Keratinocyte (primary cell): ENCODE measurements at regions not wholly inside any gene's neighbourhood (a gene's known extent, or its start where the extent isn't known, plus 50 kb on each side); places are given as distances from the start of the nearest gene placed in this dataset.

ENCODE experiments used
- DNase-seq: peaks from one replicate; pipeline ENCODE4 v3.0.0-alpha.2; 2011; ENCODE audit warnings: low read depth, missing footprints, low spot score
- FAIRE-seq: peaks from 2 replicates; lab custom pipeline; 2011; peaks lifted over from hg19 to GRCh38; lab: Jason Lieb, UNC
- H2AFZ ChIP-seq: 2 replicates; pipeline ENCODE4 v1.6.0; 2012; ENCODE audit warnings: low read length, control low read depth, inconsistent platforms; ENCODE audit not compliant: control insufficient read depth
- H3K27ac ChIP-seq: 2 replicates; pipeline ENCODE4 v1.5.1; 2011; ENCODE audit warnings: low read length; ENCODE audit not compliant: control insufficient read depth, insufficient read depth
- H3K27me3 ChIP-seq: 3 replicates; pipeline ENCODE4 v1.6.0; 2011; ENCODE audit warnings: low read length; ENCODE audit not compliant: control insufficient read depth, insufficient read depth; ENCODE audit errors: extremely low read depth
- H3K36me3 ChIP-seq, 2 experiments: 2 replicates in 1 of 2; 3 replicates in 1 of 2; pipeline ENCODE4 v1.5.1; 2011; ENCODE audit warnings: low read length in 2 of 2, mild to moderate bottlenecking in 1 of 2; ENCODE audit not compliant: control insufficient read depth in 2 of 2, insufficient read depth in 2 of 2; ENCODE audit errors: extremely low read depth in 1 of 2
- H3K4me1 ChIP-seq: 3 replicates; pipeline ENCODE4 v1.5.1; 2011; ENCODE audit warnings: low read length; ENCODE audit not compliant: control insufficient read depth, insufficient read depth; ENCODE audit errors: extremely low read depth
- H3K4me2 ChIP-seq: 3 replicates; pipeline ENCODE4 v1.6.0; 2011; ENCODE audit warnings: low read depth, low read length; ENCODE audit not compliant: control insufficient read depth, insufficient read depth; ENCODE audit errors: extremely low read depth
- H3K4me3 ChIP-seq, 3 experiments: fragments of 200-600 bp in 1 of 3; sonication (generic) in 1 of 3; 2 replicates in 2 of 3; 3 replicates in 1 of 3; pipeline ENCODE4 v1.5.1; 2011 to 2016; ENCODE audit warnings: low read length in 3 of 3, mild to moderate bottlenecking in 3 of 3, control low read depth in 2 of 3, inconsistent platforms in 1 of 3, low read depth in 1 of 3, mixed read lengths in 1 of 3, mixed run types in 1 of 3, moderate library complexity in 1 of 3; ENCODE audit not compliant: control insufficient read depth in 2 of 3, insufficient read depth in 2 of 3; ENCODE audit errors: extremely low read depth in 1 of 3
- H3K79me2 ChIP-seq: 2 replicates; pipeline ENCODE4 v1.6.0; 2012; ENCODE audit warnings: low read length; ENCODE audit not compliant: control insufficient read depth, insufficient read depth
- H3K9ac ChIP-seq: 3 replicates; pipeline ENCODE4 v1.6.0; 2011; ENCODE audit warnings: low read length; ENCODE audit not compliant: control insufficient read depth, insufficient read depth; ENCODE audit errors: extremely low read depth
- H3K9me1 ChIP-seq: 3 replicates; pipeline ENCODE4 v1.6.0; 2011; ENCODE audit warnings: low read length; ENCODE audit not compliant: control insufficient read depth, insufficient read depth; ENCODE audit errors: extremely low read depth
- H3K9me3 ChIP-seq: 2 replicates; pipeline ENCODE4 v1.5.1; 2012; ENCODE audit warnings: low read depth, low read length; ENCODE audit not compliant: control insufficient read depth
- H4K20me1 ChIP-seq: 3 replicates; pipeline ENCODE4 v1.6.0; 2011; ENCODE audit warnings: low read length; ENCODE audit not compliant: control insufficient read depth, insufficient read depth; ENCODE audit errors: extremely low read depth
- EZH2 ChIP-seq: IDR thresholded peaks from one replicate; pipeline ENCODE4 v1.6.1; 2012; ENCODE audit warnings: inconsistent platforms, mild to moderate bottlenecking, low read length, moderate library complexity
- dilution Hi-C: fragments of 300-500 bp; cut with MboI; formaldehyde crosslinking; loops from one replicate; pipeline ENCODE4 v1.7.0; 2020; ENCODE audit warnings: low sequenced_read_pairs; ENCODE audit not compliant: extremely low pct_ligation_motif_present
- TF ChIP-seq, protein P1 (sequence below), 3 experiments: IDR thresholded peaks in 1 of 3; conservative IDR thresholded peaks in 1 of 3; optimal IDR thresholded peaks in 1 of 3; 2 replicates in 2 of 3; 3 replicates in 1 of 3; pipeline versions ENCODE3 to v1.5.1; 2011; ENCODE audit warnings: low read length in 3 of 3, mild to moderate bottlenecking in 3 of 3, moderate library complexity in 2 of 3, control low read depth in 1 of 3, inconsistent platforms in 1 of 3; ENCODE audit not compliant: insufficient read depth in 2 of 3; ENCODE audit errors: extremely low read depth in 1 of 3

GRCh38 chr3:81080608-81081007 is 680.8 kb downstream of the GBE1 start:
- H3K9me1 ChIP-seq: no peaks in the 10 kb centered on the region
- no peak overlapping the region for H2AFZ ChIP-seq
- H3K27ac ChIP-seq: no peak overlapping the region
- no peaks in the 10 kb centered on the region for H3K36me3 ChIP-seq
- dilution Hi-C loops: no loop called here
- no peak for DNase-seq
- no peaks in the 10 kb centered on the region for H3K79me2 ChIP-seq
- H3K27me3 ChIP-seq: no peaks in the 10 kb centered on the region
- no peak overlapping the region for H3K4me3 ChIP-seq
- FAIRE-seq: no peak
- H4K20me1 ChIP-seq: no peaks in the 10 kb centered on the region
- TF ChIP-seq, protein P1, sequence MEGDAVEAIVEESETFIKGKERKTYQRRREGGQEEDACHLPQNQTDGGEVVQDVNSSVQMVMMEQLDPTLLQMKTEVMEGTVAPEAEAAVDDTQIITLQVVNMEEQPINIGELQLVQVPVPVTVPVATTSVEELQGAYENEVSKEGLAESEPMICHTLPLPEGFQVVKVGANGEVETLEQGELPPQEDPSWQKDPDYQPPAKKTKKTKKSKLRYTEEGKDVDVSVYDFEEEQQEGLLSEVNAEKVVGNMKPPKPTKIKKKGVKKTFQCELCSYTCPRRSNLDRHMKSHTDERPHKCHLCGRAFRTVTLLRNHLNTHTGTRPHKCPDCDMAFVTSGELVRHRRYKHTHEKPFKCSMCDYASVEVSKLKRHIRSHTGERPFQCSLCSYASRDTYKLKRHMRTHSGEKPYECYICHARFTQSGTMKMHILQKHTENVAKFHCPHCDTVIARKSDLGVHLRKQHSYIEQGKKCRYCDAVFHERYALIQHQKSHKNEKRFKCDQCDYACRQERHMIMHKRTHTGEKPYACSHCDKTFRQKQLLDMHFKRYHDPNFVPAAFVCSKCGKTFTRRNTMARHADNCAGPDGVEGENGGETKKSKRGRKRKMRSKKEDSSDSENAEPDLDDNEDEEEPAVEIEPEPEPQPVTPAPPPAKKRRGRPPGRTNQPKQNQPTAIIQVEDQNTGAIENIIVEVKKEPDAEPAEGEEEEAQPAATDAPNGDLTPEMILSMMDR (optimal IDR thresholded peaks at IDR 0.05 in 1 of 3, IDR thresholded peaks at IDR 0.05 in 1 of 3, conservative IDR thresholded peaks at IDR 0.05 in 1 of 3; ENCODE audit: extremely low read depth in 1 of 3, insufficient read depth in 2 of 3, low read length in 3 of 3): no peak
- TF ChIP-seq EZH2: no peak
- H3K9me3 ChIP-seq: no peaks in the 10 kb centered on the region
- no peaks in the 10 kb centered on the region for H3K4me1 ChIP-seq
- no peak overlapping the region for H3K9ac ChIP-seq
- no peak overlapping the region for H3K4me2 ChIP-seq

GRCh38 chr3:81072591-81072990 is 688.9 kb downstream of the GBE1 start:
- TF ChIP-seq, protein P1 (optimal IDR thresholded peaks at IDR 0.05 in 1 of 3, IDR thresholded peaks at IDR 0.05 in 1 of 3, conservative IDR thresholded peaks at IDR 0.05 in 1 of 3; ENCODE audit: extremely low read depth in 1 of 3, insufficient read depth in 2 of 3, low read length in 3 of 3): no peak
- TF ChIP-seq EZH2: no peak
- H3K9ac ChIP-seq: no peak overlapping the region
- no peak for DNase-seq
- FAIRE-seq: no peak
- H3K9me1 ChIP-seq: no peaks in the 10 kb centered on the region
- H3K79me2 ChIP-seq: no peaks in the 10 kb centered on the region
- no peaks in the 10 kb centered on the region for H3K27me3 ChIP-seq
- dilution Hi-C loops: no loop called here
- H3K36me3 ChIP-seq: no peaks in the 10 kb centered on the region
- no peaks in the 10 kb centered on the region for H3K9me3 ChIP-seq
- no peak overlapping the region for H3K27ac ChIP-seq
- no peaks in the 10 kb centered on the region for H4K20me1 ChIP-seq
- H2AFZ ChIP-seq: no peak overlapping the region
- H3K4me3 ChIP-seq: no peak overlapping the region
- H3K4me1 ChIP-seq: no peaks in the 10 kb centered on the region
- H3K4me2 ChIP-seq: no peak overlapping the region
